BJ (cell line): ENCODE measurements at regions not wholly inside any gene's neighbourhood (a gene's known extent, or its start where the extent isn't known, plus 50 kb on each side); places are given as distances from the start of the nearest gene placed in this dataset.

Experiments used
- CTCF ChIA-PET: fragments of 350-600 bp; formaldehyde crosslinking; extraction: SDS; loops from one replicate; lab custom pipeline; 2021; ENCODE audit warnings: antibody characterized with exemption, inconsistent platforms; lab: Yijun Ruan, JAX
- POLR2A ChIA-PET: fragments of 300-600 bp; sonication (Branson Sonifier 250); formaldehyde crosslinking; extraction: SDS; loops from one replicate; lab custom pipeline; 2021; ENCODE audit warnings: antibody characterized with exemption; lab: Charles Lee
- DNase-seq: peaks from one replicate; pipeline ENCODE4 v3.0.0-alpha.2; 2011; ENCODE audit warnings: low read depth
- H3K27me3 ChIP-seq: 2 replicates; pipeline ENCODE4 v1.6.0; 2011; ENCODE audit warnings: low read length; ENCODE audit not compliant: control insufficient read depth, insufficient read depth
- H3K36me3 ChIP-seq: 2 replicates; pipeline ENCODE4 v1.5.1; 2011; ENCODE audit warnings: low read length; ENCODE audit not compliant: control insufficient read depth, insufficient read depth
- H3K4me3 ChIP-seq: 2 replicates; pipeline ENCODE4 v1.5.1; 2011; ENCODE audit warnings: low read depth, mild to moderate bottlenecking, control low read depth, low read length
- CTCF ChIP-seq: IDR thresholded peaks from 2 replicates; pipeline ENCODE4 v1.5.1; 2011; ENCODE audit warnings: low read depth, mild to moderate bottlenecking, control low read depth, inconsistent platforms, low read length, moderate library complexity; ENCODE audit not compliant: insufficient read depth

- Histone ChIP-seq H3K4me3 (no peak overlapping the region), H3K27me3 (no peaks in the 10 kb centered on the region), H3K36me3 (no peaks in the 10 kb centered on the region)
- POLR2A ChIA-PET, result no interaction called here
- DNase-seq, result no peak
- CTCF ChIA-PET, result no interaction called here
- TF ChIP-seq CTCF, result no peak
These were observed 750.3 kb downstream of the REEP3 start for GRCh38 chr10:64271508-64271907.

DNA sequence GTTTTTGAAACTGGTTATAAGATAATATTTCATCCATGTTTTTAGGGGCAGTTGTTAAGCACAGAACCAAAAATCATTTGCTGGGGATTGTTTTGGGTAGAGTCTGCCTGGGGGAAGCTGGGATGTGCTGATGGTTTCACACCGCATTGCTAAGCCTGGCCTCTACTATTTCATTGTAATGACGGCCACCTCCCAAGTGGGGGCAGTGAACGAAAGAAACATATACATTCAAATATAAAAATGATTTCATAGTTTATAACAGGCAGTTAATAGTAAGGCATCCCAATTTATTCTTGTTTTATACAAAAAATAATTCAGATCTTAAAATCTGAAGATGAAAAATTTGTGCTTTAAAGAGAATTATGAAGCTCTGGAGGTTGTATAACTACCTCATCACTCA is 750.8 kb downstream of the REEP3 start:
- H3K36me3 ChIP-seq, result no peaks in the 10 kb centered on the region
- H3K4me3 ChIP-seq, result no peak overlapping the region
- no peaks in the 10 kb centered on the region for H3K27me3 ChIP-seq
- POLR2A ChIA-PET, result no interaction called here
- DNase-seq, result no peak
- no peak for TF ChIP-seq CTCF
- CTCF ChIA-PET, result no interaction called here

DNA sequence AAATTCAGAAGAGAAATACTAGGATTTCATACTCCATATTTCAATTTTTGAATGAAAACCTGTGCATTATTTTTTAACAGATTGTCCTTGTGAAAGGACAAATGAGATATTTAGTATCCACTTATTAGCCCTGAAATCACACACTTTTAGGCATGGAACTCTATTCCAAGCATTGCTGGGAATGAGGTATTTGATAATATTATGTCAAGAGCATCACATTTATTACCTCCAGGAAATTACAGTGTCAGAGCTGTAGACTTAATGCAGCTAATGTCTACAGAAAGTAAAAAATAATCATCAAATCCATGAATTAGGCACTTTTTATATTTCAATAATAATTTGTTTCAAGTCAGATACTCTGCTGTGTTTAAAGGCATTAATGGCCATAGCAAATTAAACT is 753.8 kb downstream of the REEP3 start:
- ChIA-PET POLR2A (no interaction called here), CTCF (no interaction called here)
- Histone ChIP-seq H3K27me3 (no peaks in the 10 kb centered on the region), H3K36me3 (no peaks in the 10 kb centered on the region), H3K4me3 (no peak overlapping the region)
- TF ChIP-seq CTCF, result no peak
- DNase-seq, result no peak

DNA sequence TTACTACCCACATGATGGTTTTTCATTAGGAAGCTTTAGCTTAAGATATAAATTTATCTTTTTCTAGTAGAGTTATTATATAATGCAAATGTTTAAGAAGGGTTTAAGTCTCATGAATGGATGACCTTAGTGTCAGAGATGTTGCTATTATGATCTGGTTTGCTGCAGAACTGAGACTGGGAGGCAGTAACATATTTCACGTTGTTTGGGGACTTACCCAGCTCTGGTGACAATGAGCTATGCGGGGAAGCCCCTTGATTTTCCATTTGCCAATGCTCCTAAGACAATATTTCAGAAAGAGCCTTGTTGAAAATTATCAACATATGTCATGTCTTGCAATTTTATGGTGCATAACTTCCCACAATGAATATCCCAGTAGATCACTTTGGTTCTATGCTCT is 754.6 kb downstream of the REEP3 start:
- H3K36me3 ChIP-seq, result no peaks in the 10 kb centered on the region
- CTCF ChIA-PET, result no interaction called here
- no peak overlapping the region for H3K4me3 ChIP-seq
- no peaks in the 10 kb centered on the region for H3K27me3 ChIP-seq
- DNase-seq, result no peak
- no peak for TF ChIP-seq CTCF
- POLR2A ChIA-PET, result no interaction called here

GRCh38 chr10:64277536-64277935 is 756.3 kb downstream of the REEP3 start:
- POLR2A ChIA-PET, result no interaction called here
- CTCF ChIA-PET, result no interaction called here
- H3K36me3 ChIP-seq, result no peaks in the 10 kb centered on the region
- H3K4me3 ChIP-seq, result no peak overlapping the region
- no peak for TF ChIP-seq CTCF
- no peak for DNase-seq
- H3K27me3 ChIP-seq, result no peaks in the 10 kb centered on the region

DNA sequence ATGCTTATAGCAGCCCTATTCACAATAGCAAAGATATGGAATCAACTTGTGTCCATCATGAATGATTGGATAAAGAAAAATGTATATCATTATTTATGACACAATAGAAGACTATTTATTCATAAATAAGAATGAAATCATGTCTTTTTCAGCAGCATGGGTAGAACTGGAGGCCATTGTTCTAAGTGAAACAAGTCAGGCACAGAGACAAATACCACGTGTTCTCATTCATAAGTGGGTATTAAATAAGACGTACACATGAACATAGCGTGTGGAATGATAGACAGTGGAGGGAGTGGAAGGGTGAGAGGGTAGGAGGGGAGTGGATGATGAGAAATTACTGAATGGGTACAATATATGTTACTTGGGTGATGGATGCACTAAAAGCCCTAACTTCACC is 762.4 kb downstream of the REEP3 start:
- ChIA-PET CTCF (no interaction called here), POLR2A (no interaction called here)
- Histone ChIP-seq H3K4me3 (no peak overlapping the region), H3K36me3 (no peaks in the 10 kb centered on the region), H3K27me3 (no peaks in the 10 kb centered on the region)
- DNase-seq, result no peak
- no peak for TF ChIP-seq CTCF
